ENCODE measurements at regions not wholly inside any gene's neighbourhood (a gene's known extent, or its start where the extent isn't known, plus 50 kb on each side); places are given as distances from the start of the nearest gene placed in this dataset.

- no peak overlapping the region for H3K4me2 ChIP-seq (ENCODE audit: low read length)
- no peak overlapping the region for H2AFZ ChIP-seq (ENCODE audit: low read depth, low read length, poor library complexity, severe bottlenecking)
- H3K79me2 ChIP-seq (ENCODE audit: insufficient read depth, low read length) = no peaks in the 10 kb centered on the region
- H3K27ac ChIP-seq (ENCODE audit: low read depth, low read length) = no peak overlapping the region
- CTCF ChIA-PET = no interaction called here
- intact Hi-C loops (cut with micrococcal nuclease) = no loop called here
- POLR2A ChIA-PET = no interaction called here
- peaks cover 0 to 8% of the 10 kb centered on the region in 2 experiments; a peak in 1 of 4 replicates for H3K9me3 ChIP-seq (ENCODE audit: control insufficient read depth in 1 of 2, insufficient read depth in 1 of 2, low read depth in 1 of 2, low read length in 2 of 2)
- RAD21 ChIA-PET (ENCODE audit: low non-redundant PET in 1 of 2, low total read pairs in 2 of 2, uncharacterized antibody in 2 of 2, unreplicated experiment in 2 of 2) = no interaction called here
- no peaks in the 10 kb centered on the region for H3K27me3 ChIP-seq (ENCODE audit: insufficient read depth, low read length)
- H4K20me1 ChIP-seq (ENCODE audit: insufficient read depth) = no peaks in the 10 kb centered on the region
- TF ChIP-seq ATF3 (IDR thresholded peaks at IDR 0.05) (no peak), ZNF274 (IDR thresholded peaks at IDR 0.05; ENCODE audit: low read depth, low read length) (no peak), TCF7L2 (IDR thresholded peaks at IDR 0.05; ENCODE audit: borderline replicate concordance, extremely low read depth, insufficient read depth, insufficient read length) (no peak), YY1 (IDR thresholded peaks at IDR 0.05; ENCODE audit: extremely low read depth, insufficient replicate concordance, low read depth, low read length) (no peak), POLR2A (IDR thresholded peaks at IDR 0.05; ENCODE audit: borderline replicate concordance, extremely low read depth, insufficient read depth, insufficient read length) (no peak), RAD21 (IDR thresholded peaks at IDR 0.05; ENCODE audit: low read depth) (no peak), FOSL1 (IDR thresholded peaks at IDR 0.05; ENCODE audit: low read depth) (no peak), POLR2AphosphoS5 (IDR thresholded peaks at IDR 0.05; ENCODE audit: low read depth, low read length) (no peak), ZFX (IDR thresholded peaks at IDR 0.05) (no peak), CEBPB (IDR thresholded peaks at IDR 0.05; ENCODE audit: low read depth) (no peak), JUND (IDR thresholded peaks at IDR 0.05) (no peak), REST (IDR thresholded peaks at IDR 0.05; ENCODE audit: low read depth) (no peak), ZBTB33 (IDR thresholded peaks at IDR 0.05; ENCODE audit: extremely low read depth, insufficient replicate concordance, low read length) (no peak), ELF1 (IDR thresholded peaks at IDR 0.05; ENCODE audit: borderline replicate concordance, low read depth) (no peak), MAX (IDR thresholded peaks at IDR 0.05) (no peak), EZH2phosphoT487 (IDR thresholded peaks at IDR 0.05; ENCODE audit: borderline replicate concordance) (no peak), CBX3 (IDR thresholded peaks at IDR 0.05; ENCODE audit: low read depth) (no peak)
- peaks cover 15 to 30% of the 10 kb centered on the region in 2 experiments for H3K4me1 ChIP-seq (ENCODE audit: control insufficient read depth in 1 of 2, insufficient read depth in 2 of 2, low read length in 2 of 2)
- no peak overlapping the region for H3K9ac ChIP-seq (ENCODE audit: low read length)
- H3K9me2 ChIP-seq (ENCODE audit: insufficient read depth) = no peaks in the 10 kb centered on the region
- H3K36me3 ChIP-seq (ENCODE audit: control insufficient read depth in 1 of 2, insufficient read depth in 2 of 2, low read length in 2 of 2) = no peaks in the 10 kb centered on the region
- DNase-seq (ENCODE audit: low read depth, low spot score) (no peak), ATAC-seq (no peak)
- no peak overlapping the region for H3K4me3 ChIP-seq (replicated peaks in 1 of 2; ENCODE audit: low read depth in 1 of 2, low read length in 2 of 2)
- BruUV-seq (replicated peaks) = no TSS peak
These were observed 387.8 kb downstream of the CTTN start for GRCh38 chr11:70786021-70786665.
